GM12891 (cell line): ENCODE measurements at regions not wholly inside any gene's neighbourhood (a gene's known extent, or its start where the extent isn't known, plus 50 kb on each side); places are given as distances from the start of the nearest gene placed in this dataset.

Experiments
- POLR2A ChIP-seq: IDR thresholded peaks from 2 replicates; pipeline ENCODE4 v1.6.1; 2011; ENCODE audit warnings: low read depth, low read length, control low read depth
- POLR2AphosphoS5 ChIP-seq: IDR thresholded peaks from 2 replicates; pipeline ENCODE4 v1.6.1; 2011; ENCODE audit warnings: low read depth, low read length, control low read depth
- SPI1 ChIP-seq: IDR thresholded peaks from 2 replicates; pipeline ENCODE4 v1.6.1; 2011; ENCODE audit warnings: low read depth, low read length, control low read depth
- TAF1 ChIP-seq: IDR thresholded peaks from 2 replicates; pipeline ENCODE4 v1.6.1; 2011; ENCODE audit warnings: low read depth, low read length, control low read depth

DNA sequence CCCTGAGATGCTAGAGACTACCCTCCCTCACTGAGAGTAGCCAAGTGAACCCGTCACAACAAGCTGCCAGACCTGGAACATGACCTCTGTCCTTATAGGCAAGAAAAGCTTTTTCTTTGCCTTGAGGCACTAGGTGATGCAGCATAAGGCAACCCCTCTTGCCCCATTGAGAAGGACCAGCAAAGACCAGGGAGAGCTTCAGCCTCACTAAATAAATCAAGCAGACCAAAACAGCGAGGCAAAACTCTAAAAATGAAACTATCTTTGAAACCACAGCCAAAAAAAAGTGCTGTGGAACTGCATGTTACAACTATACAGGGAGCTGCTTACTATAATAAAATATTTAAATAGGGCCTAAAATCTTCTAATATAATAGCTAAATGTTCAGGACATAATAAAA is 62.6 kb upstream of the FAM83B start:
- TF ChIP-seq POLR2AphosphoS5 (no peak), POLR2A (no peak), SPI1 (no peak), TAF1 (no peak)
